DND-41 (cell line): ENCODE measurements at regions not wholly inside any gene's neighbourhood (a gene's known extent, or its start where the extent isn't known, plus 50 kb on each side); places are given as distances from the start of the nearest gene placed in this dataset.

ENCODE experiments used
- EZH2 ChIP-seq: IDR thresholded peaks from 3 replicates; pipeline ENCODE4 v1.6.1; 2012; ENCODE audit warnings: borderline replicate concordance, low read depth, mild to moderate bottlenecking, moderate library complexity, low read length, inconsistent platforms; ENCODE audit not compliant: severe bottlenecking
- TF ChIP-seq, protein P1 (sequence below): IDR thresholded peaks from 2 replicates; pipeline ENCODE4 v1.5.1; 2012; ENCODE audit warnings: borderline replicate concordance, low read length, moderate library complexity, mild to moderate bottlenecking; ENCODE audit not compliant: poor library complexity, severe bottlenecking; ENCODE audit errors: extremely low read depth

DNA sequence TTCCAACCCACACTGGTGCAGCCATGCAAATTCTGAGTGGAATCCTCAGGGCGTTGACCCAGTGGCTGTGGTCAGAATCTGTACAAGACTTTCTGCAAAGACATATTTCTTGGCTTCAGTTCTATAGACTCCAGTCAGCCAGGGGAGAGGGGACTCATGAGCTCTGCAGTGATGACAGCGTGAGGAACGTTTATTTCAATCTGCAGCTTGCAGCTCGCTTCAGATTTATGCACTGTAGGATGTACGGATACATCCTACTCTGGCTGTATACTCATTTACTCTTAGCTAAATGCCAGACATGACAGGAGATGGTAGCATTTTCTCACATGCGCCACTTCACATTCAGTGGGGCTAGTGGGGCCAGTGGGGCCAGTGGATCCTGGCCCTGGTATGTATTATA lies 276.1 kb downstream of the FGF9 start:
- TF ChIP-seq, protein P1, sequence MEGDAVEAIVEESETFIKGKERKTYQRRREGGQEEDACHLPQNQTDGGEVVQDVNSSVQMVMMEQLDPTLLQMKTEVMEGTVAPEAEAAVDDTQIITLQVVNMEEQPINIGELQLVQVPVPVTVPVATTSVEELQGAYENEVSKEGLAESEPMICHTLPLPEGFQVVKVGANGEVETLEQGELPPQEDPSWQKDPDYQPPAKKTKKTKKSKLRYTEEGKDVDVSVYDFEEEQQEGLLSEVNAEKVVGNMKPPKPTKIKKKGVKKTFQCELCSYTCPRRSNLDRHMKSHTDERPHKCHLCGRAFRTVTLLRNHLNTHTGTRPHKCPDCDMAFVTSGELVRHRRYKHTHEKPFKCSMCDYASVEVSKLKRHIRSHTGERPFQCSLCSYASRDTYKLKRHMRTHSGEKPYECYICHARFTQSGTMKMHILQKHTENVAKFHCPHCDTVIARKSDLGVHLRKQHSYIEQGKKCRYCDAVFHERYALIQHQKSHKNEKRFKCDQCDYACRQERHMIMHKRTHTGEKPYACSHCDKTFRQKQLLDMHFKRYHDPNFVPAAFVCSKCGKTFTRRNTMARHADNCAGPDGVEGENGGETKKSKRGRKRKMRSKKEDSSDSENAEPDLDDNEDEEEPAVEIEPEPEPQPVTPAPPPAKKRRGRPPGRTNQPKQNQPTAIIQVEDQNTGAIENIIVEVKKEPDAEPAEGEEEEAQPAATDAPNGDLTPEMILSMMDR: no peak
- no peak for TF ChIP-seq EZH2
